D721Med (cell line): ENCODE measurements at regions not wholly inside any gene's neighbourhood (a gene's known extent, or its start where the extent isn't known, plus 50 kb on each side); places are given as distances from the start of the nearest gene placed in this dataset.
"Not testable (repeated sequence)": the region's sequence is repeated elsewhere in the genome, so short reads cannot be mapped to it uniquely, and the experiment has no call there.

Source experiments
- DNase-seq: peaks from one replicate; pipeline ENCODE4 v3.0.0; 2011; ENCODE audit warnings: low spot score; ENCODE audit not compliant: insufficient read length
- FAIRE-seq: peaks from 2 replicates; lab custom pipeline; 2011; peaks lifted over from hg19 to GRCh38; lab: Jason Lieb, UNC
- CTCF ChIP-seq: IDR thresholded peaks from 2 replicates; pipeline ENCODE4 v1.5.1; 2012; ENCODE audit warnings: mild to moderate bottlenecking, control low read depth; ENCODE audit not compliant: insufficient read depth; ENCODE audit errors: missing control alignments

- TF ChIP-seq CTCF: no peak
- DNase-seq (no peak), FAIRE-seq (no peak)
Measured at GRCh38 chr9:94033383-94033782, 50.9 kb upstream of the PTPDC1 start.

- no peak for TF ChIP-seq CTCF
- FAIRE-seq (no peak), DNase-seq (no peak)
Measured at GRCh38 chr9:94031946-94032345, 52.3 kb upstream of the PTPDC1 start.

GRCh38 chr9:94031380-94031779 lies 52.9 kb upstream of the PTPDC1 start:
- no peak for TF ChIP-seq CTCF
- no peak for DNase-seq
- FAIRE-seq: no peak

GRCh38 chr9:94030318-94031179 lies 53.7 kb upstream of the PTPDC1 start:
- FAIRE-seq (no peak), DNase-seq (peak; percentile 70)
- TF ChIP-seq CTCF: no peak

- TF ChIP-seq CTCF: no peak
- FAIRE-seq (no peak), DNase-seq (no peak)
Measured at GRCh38 chr9:94029932-94030317, 54.3 kb upstream of the PTPDC1 start.

- no peak for DNase-seq
- FAIRE-seq: no peak
- no peak for TF ChIP-seq CTCF
Measured at GRCh38 chr9:94026816-94027215, 57.4 kb upstream of the PTPDC1 start.

GRCh38 chr9:94022476-94022875 lies 61.8 kb upstream of the PTPDC1 start:
- FAIRE-seq: not testable (repeated sequence)

GRCh38 chr9:94020836-94021235 lies 63.4 kb upstream of the PTPDC1 start:
- not testable (repeated sequence) for FAIRE-seq, DNase-seq

More at GRCh38 chr9:94022476-94022875, 61.8 kb upstream of the PTPDC1 start:
- not testable (repeated sequence) for DNase-seq
